Right lobe of liver (tissue), 6 donors: ENCODE measurements at regions not wholly inside any gene's neighbourhood (a gene's known extent, or its start where the extent isn't known, plus 50 kb on each side); places are given as distances from the start of the nearest gene placed in this dataset.

Source experiments
- ATAC-seq, 4 donors: fragments of 200-7000 bp; cut with Tn5 transposase; one replicate each; pipeline ENCODE4 v1.9.1; 2020; ENCODE audit warnings: mild to moderate bottlenecking in 4 of 4, moderate library complexity in 4 of 4
- DNase-seq, 3 donors: peaks; one replicate each; pipeline ENCODE4 v3.0.0-alpha.2; 2020
- H3K27ac ChIP-seq, 3 donors: fragments of 200-600 bp; one replicate each; pipeline ENCODE4 v1.8.0; 2022
- H3K27me3 ChIP-seq, 2 donors: fragments of 200-600 bp; one replicate each; pipeline ENCODE4 v1.8.0; 2022
- H3K36me3 ChIP-seq, 4 donors: fragments of 200-600 bp; sonication (generic) in 1 of 4; one replicate each; pipeline versions ENCODE4 v1.5.1 to v1.8.0; 2017 to 2022; ENCODE audit warnings: control low read depth in 1 of 4
- H3K4me1 ChIP-seq, 4 donors: fragments of 200-600 bp; sonication (generic) in 1 of 4; one replicate each; pipeline versions ENCODE4 v1.5.1 to v1.8.0; 2017 to 2022; ENCODE audit warnings: control low read depth in 1 of 4
- H3K4me3 ChIP-seq, 3 donors: fragments of 200-600 bp; one replicate each; pipeline ENCODE4 v1.8.0; 2022
- H3K9me3 ChIP-seq, 4 donors: fragments of 200-600 bp; sonication (generic) in 1 of 4; one replicate each; pipeline versions ENCODE4 v1.5.1 to v1.8.0; 2017 to 2022; ENCODE audit warnings: control low read depth in 1 of 4
- CTCF ChIP-seq, 4 donors: fragments of 200-600 bp in 3 of 4; fragments of 450-650 bp in 1 of 4; IDR thresholded peaks; one replicate each; pipeline versions ENCODE4 v1.5.1 to v1.8.0; 2016 to 2022; ENCODE audit warnings: antibody characterized with exemption in 4 of 4, mild to moderate bottlenecking in 2 of 4
- POLR2A ChIP-seq: fragments of 450-650 bp; IDR thresholded peaks from one replicate; pipeline ENCODE4 v1.6.1; 2017; ENCODE audit warnings: antibody characterized with exemption, mild to moderate bottlenecking
- WGBS: methylation state at CpG from one replicate; pipeline ENCODE4 v1.1.6; 2018; ENCODE audit warnings: low coverage, low lambda C conversion rate; ENCODE audit not compliant: insufficient coverage; ENCODE audit errors: missing lambda C conversion rate; 5-methylcytosine and 5-hydroxymethylcytosine counted together
- intact Hi-C, 2 donors: fragments of 100-400 bp; cut with DNase I; formaldehyde crosslinking; loops; one replicate each; pipeline versions ENCODE4 v1.11.2 to v1.14.1; 2022
- donor health status: DM: no; HTN: yes; CAD: no.
- donor health status: DM: no; HTN: no; CAD: no.
- donor health status: DM: no; HTN: no; CAD: no.
- donor health status: DM: no; HTN: yes; CAD: no.
- donor health status: DM: no; HTN: yes; CAD: no.

GRCh38 chr2:171244466-171244969 lies 83.8 kb upstream of the TLK1 start:
- DNase-seq (no peak), ATAC-seq (peak in 3 of 4 donors; percentile 12 to 65 (median 55))
- Histone ChIP-seq H3K27ac (no peak overlapping the region), H3K9me3 (no peaks in the 10 kb centered on the region), H3K4me1 (no peaks in the 10 kb centered on the region), H3K27me3 (no peaks in the 10 kb centered on the region), H3K4me3 (no peak overlapping the region), H3K36me3 (no peaks in the 10 kb centered on the region)
- intact Hi-C loops: no loop called here
- WGBS: 50% methylated on average over 1 of the region's 1 CpG
- no peak for TF ChIP-seq CTCF (IDR thresholded peaks at IDR 0.05)
- no peak for TF ChIP-seq POLR2A

- intact Hi-C loops: no loop called here
- Histone ChIP-seq H3K27me3 (no peaks in the 10 kb centered on the region), H3K4me3 (no peak overlapping the region), H3K4me1 (no peaks in the 10 kb centered on the region), H3K9me3 (no peaks in the 10 kb centered on the region), H3K27ac (no peak overlapping the region), H3K36me3 (no peaks in the 10 kb centered on the region)
- WGBS: 100% methylated on average over 1 of the region's 1 CpG
- ATAC-seq (no peak), DNase-seq (no peak)
- TF ChIP-seq CTCF (IDR thresholded peaks at IDR 0.05) (no peak), POLR2A (no peak)
These were observed 81.1 kb upstream of the TLK1 start for GRCh38 chr2:171241771-171242170.

GRCh38 chr2:171238946-171239345 lies 78.3 kb upstream of the TLK1 start:
- H3K27ac ChIP-seq: no peak overlapping the region
- no peak for TF ChIP-seq CTCF (IDR thresholded peaks at IDR 0.05)
- no peak for TF ChIP-seq POLR2A
- H3K4me1 ChIP-seq: no peaks in the 10 kb centered on the region
- ATAC-seq (no peak), DNase-seq (no peak)
- no peaks in the 10 kb centered on the region for H3K36me3 ChIP-seq
- H3K27me3 ChIP-seq: no peaks in the 10 kb centered on the region
- H3K4me3 ChIP-seq: no peak overlapping the region
- no peaks in the 10 kb centered on the region for H3K9me3 ChIP-seq
- intact Hi-C loops: no loop called here
- 63% methylated on average over 2 of the region's 4 CpGs for WGBS

GRCh38 chr2:171237751-171238505 lies 77.2 kb upstream of the TLK1 start:
- intact Hi-C loops: no loop called here
- H3K9me3 ChIP-seq: no peaks in the 10 kb centered on the region
- no peak overlapping the region for H3K27ac ChIP-seq
- no peak overlapping the region for H3K4me3 ChIP-seq
- no peaks in the 10 kb centered on the region for H3K27me3 ChIP-seq
- ATAC-seq (no peak), DNase-seq (no peak)
- H3K36me3 ChIP-seq: no peaks in the 10 kb centered on the region
- WGBS: 71% methylated on average over 5 of the region's 5 CpGs
- no peaks in the 10 kb centered on the region for H3K4me1 ChIP-seq
- no peak for TF ChIP-seq POLR2A
- TF ChIP-seq CTCF (IDR thresholded peaks at IDR 0.05): no peak
